ENCODE measurements at regions not wholly inside any gene's neighbourhood (a gene's known extent, or its start where the extent isn't known, plus 50 kb on each side); places are given as distances from the start of the nearest gene placed in this dataset.

DNA sequence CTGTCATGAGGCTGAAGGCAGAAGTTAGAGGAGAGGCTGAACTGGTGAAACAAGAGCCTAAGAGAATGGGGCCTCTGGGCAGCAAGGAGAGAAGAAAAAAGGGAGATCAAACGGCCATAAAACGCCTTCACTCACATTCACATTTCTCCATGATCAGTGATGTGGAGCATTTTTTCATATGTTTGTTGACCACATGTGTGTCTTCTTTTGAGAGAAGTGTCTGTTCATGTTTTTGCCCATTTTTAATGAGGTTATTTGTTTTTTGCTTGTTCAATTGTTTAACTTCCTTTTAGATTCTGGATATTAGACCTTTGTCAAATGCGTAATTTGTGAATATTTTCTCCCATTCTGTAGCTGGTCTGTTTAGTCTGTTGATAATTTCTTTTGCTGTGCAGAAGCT lies 155.0 kb downstream of the TMEM26 start:
- ChIA-PET POLR2A (ENCODE audit: low non-redundant PET) (no interaction called here), CTCF (interaction anchor here (0.9 kb wide), 1 partner anchor 338 kb away, joined by 3 read pairs; no protein-coding TSS in a partner anchor)
- no peak for DNase-seq (ENCODE audit: low spot score)
- TF ChIP-seq, protein P1, sequence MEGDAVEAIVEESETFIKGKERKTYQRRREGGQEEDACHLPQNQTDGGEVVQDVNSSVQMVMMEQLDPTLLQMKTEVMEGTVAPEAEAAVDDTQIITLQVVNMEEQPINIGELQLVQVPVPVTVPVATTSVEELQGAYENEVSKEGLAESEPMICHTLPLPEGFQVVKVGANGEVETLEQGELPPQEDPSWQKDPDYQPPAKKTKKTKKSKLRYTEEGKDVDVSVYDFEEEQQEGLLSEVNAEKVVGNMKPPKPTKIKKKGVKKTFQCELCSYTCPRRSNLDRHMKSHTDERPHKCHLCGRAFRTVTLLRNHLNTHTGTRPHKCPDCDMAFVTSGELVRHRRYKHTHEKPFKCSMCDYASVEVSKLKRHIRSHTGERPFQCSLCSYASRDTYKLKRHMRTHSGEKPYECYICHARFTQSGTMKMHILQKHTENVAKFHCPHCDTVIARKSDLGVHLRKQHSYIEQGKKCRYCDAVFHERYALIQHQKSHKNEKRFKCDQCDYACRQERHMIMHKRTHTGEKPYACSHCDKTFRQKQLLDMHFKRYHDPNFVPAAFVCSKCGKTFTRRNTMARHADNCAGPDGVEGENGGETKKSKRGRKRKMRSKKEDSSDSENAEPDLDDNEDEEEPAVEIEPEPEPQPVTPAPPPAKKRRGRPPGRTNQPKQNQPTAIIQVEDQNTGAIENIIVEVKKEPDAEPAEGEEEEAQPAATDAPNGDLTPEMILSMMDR (conservative IDR thresholded peaks at IDR 0.05; ENCODE audit: low read depth), result no peak
- H3K27ac ChIP-seq, result no peak overlapping the region

DNA sequence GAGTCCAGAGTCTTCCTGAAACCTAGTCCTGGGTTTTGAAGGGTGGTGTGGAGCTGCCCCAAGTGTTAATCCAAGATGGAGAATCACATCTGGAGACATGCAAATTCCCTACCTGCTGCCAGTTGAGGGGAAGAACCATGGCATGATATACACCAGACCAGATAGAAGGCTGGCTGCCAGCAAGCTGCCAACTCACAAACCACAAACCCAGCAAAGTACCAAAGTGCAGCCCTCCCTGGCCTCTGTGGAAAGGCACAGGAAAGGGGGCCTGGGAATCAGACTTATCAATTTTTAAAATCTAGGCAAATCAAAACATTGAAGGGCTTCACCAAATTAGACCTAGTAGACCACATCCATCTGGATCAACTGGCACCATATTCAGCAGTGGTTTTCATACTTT lies 157.0 kb downstream of the TMEM26 start:
- ChIA-PET CTCF (interaction anchor here (0.6 kb wide), 1 partner anchor 643 kb away, joined by 4 read pairs; no protein-coding TSS in a partner anchor), POLR2A (ENCODE audit: low non-redundant PET) (no interaction called here)

DNA sequence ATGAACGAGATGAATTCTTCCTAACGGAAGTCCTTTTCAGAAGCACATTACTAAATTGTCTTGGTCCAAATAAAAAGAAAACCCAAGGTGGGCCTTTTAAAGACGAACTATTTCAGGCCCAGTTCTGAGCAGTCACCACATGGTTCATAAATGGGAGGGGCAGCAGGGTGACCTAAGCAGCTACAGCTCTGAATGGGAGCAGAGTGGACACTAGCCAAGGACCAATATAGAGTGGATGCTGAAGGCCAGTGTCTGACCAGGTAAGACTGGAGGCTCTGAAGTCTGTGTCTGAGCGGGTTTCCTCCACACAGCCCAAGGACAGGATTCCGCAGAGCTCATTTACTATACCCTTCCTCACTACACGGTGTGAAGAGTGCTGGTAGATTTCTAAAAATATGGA lies 159.1 kb downstream of the TMEM26 start:
- TF ChIP-seq, protein P1 (conservative IDR thresholded peaks at IDR 0.05; ENCODE audit: low read depth), result no peak
- ChIA-PET POLR2A (ENCODE audit: low non-redundant PET) (no interaction called here), CTCF (interaction anchor here (0.8 kb wide), 1 partner anchor 445 kb away, joined by 3 read pairs; no protein-coding TSS in a partner anchor)
- no peak for DNase-seq (ENCODE audit: low spot score)
- no peak overlapping the region for H3K27ac ChIP-seq

More for the DNA sequence above, 157.0 kb downstream of the TMEM26 start:
- no peak for DNase-seq (ENCODE audit: low spot score)
- H3K27ac ChIP-seq, result no peak overlapping the region
- TF ChIP-seq, protein P1 (conservative IDR thresholded peaks at IDR 0.05; ENCODE audit: low read depth), result no peak

DNA sequence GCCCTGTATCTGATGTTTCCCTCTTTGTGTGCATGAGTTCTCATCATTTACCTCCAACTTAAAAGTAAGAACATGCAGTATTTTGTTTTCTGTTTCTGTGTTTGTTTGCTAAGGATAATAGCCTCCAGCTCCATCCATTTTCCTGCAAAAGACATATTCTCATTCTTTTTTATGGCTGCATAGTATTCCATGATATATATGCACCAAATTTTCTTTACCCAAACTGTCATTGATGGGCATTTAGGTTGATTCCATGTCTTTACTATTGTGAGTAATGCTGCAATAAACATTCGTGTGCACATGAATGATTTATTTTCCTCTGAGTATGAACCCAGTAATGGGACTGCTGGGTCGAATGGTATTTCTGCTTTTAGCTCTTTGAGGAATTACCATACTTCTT lies 163.4 kb downstream of the TMEM26 start:
- CTCF ChIA-PET, result no interaction called here
- POLR2A ChIA-PET (ENCODE audit: low non-redundant PET), result no interaction called here
- TF ChIP-seq, protein P1 (conservative IDR thresholded peaks at IDR 0.05; ENCODE audit: low read depth), result no peak

DNA sequence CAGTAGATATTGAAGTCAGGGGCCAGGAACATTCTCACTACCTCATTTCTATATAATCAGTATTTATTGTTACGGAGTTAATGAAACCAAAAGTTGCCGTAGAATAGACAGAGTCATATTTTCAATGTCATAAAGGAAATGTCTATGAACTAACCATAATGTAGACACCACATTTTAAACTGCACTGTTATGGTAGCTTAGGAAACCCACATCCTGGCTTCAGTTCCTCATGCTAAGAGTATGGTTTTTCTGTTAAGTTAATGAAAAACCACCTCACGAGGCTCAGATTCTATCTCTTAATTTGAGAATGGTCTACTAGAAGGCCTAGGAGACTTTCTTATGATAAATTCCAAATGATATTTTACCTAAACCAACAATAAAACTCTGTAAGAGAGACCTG lies 166.5 kb downstream of the TMEM26 start:
- no peak for DNase-seq (ENCODE audit: low spot score)
- ChIA-PET CTCF (no interaction called here), POLR2A (ENCODE audit: low non-redundant PET) (no interaction called here)
- H3K27ac ChIP-seq, result no peak overlapping the region
- TF ChIP-seq, protein P1 (conservative IDR thresholded peaks at IDR 0.05; ENCODE audit: low read depth), result no peak

More for the DNA sequence above, 163.4 kb downstream of the TMEM26 start:
- no peak for DNase-seq (ENCODE audit: low spot score)
- H3K27ac ChIP-seq, result no peak overlapping the region

DNA sequence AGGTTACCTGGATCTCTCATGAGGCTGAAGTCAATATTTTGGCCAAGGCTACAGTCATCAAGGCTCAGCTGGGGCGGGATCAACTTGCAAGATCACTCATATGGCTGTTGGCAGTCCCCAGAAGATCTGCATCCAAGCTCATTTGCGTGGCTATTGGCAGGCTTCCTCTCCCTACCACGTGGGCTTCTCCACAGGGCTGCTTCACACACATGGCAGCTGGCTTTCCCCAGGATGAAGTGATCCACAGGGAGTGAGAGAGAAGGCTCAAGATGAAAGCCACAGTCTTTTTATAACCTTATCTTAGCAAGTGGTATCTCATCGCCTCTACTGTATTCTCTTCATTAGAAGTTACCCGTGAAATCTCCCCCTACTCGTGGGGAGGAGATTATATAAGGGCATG lies 167.4 kb downstream of the TMEM26 start:
- POLR2A ChIA-PET (ENCODE audit: low non-redundant PET), result no interaction called here
- CTCF ChIA-PET, result no interaction called here
- no peak overlapping the region for H3K27ac ChIP-seq

More for the DNA sequence above, 167.4 kb downstream of the TMEM26 start:
- TF ChIP-seq, protein P1 (conservative IDR thresholded peaks at IDR 0.05; ENCODE audit: low read depth), result no peak
- no peak for DNase-seq (ENCODE audit: low spot score)

Measured in RWPE1 (cell line).